ENCODE measurements at regions not wholly inside any gene's neighbourhood (a gene's known extent, or its start where the extent isn't known, plus 50 kb on each side); places are given as distances from the start of the nearest gene placed in this dataset.

DNA sequence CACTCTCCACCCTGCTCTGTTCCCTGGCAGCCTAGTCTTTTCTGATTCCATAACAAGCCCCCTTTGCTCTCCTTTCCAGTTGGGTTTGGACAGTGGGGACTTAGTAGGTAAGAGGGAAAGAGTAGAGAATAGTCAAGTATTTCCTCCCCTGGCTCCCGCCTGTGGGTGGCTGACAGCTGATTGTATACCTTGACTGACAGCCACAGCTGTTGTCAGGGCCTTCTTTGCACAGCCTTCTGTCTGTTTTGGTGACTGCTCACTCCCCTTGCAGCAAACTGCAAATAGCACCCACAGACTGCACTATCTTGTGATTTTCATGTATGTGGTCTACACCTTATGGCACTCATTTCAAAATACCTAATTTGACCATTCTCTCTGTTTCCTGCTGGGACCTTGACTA is 486.3 kb downstream of the ACTR3B start:
- Mint-ChIP-seq H3K36me3 (no peaks in the 10 kb centered on the region), H3K27ac (no peak overlapping the region), H3K9me3 (peaks cover 3% of the 10 kb centered on the region), H3K4me3 (no peak overlapping the region), H3K4me1 (ENCODE audit: unreplicated experiment) (no peaks in the 10 kb centered on the region), H3K27me3 (no peaks in the 10 kb centered on the region)
- TF ChIP-seq, protein P1, sequence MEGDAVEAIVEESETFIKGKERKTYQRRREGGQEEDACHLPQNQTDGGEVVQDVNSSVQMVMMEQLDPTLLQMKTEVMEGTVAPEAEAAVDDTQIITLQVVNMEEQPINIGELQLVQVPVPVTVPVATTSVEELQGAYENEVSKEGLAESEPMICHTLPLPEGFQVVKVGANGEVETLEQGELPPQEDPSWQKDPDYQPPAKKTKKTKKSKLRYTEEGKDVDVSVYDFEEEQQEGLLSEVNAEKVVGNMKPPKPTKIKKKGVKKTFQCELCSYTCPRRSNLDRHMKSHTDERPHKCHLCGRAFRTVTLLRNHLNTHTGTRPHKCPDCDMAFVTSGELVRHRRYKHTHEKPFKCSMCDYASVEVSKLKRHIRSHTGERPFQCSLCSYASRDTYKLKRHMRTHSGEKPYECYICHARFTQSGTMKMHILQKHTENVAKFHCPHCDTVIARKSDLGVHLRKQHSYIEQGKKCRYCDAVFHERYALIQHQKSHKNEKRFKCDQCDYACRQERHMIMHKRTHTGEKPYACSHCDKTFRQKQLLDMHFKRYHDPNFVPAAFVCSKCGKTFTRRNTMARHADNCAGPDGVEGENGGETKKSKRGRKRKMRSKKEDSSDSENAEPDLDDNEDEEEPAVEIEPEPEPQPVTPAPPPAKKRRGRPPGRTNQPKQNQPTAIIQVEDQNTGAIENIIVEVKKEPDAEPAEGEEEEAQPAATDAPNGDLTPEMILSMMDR (conservative IDR thresholded peaks at IDR 0.05) = no peak
- no peak for DNase-seq (ENCODE audit: extremely low spot score, unreplicated experiment)

DNA sequence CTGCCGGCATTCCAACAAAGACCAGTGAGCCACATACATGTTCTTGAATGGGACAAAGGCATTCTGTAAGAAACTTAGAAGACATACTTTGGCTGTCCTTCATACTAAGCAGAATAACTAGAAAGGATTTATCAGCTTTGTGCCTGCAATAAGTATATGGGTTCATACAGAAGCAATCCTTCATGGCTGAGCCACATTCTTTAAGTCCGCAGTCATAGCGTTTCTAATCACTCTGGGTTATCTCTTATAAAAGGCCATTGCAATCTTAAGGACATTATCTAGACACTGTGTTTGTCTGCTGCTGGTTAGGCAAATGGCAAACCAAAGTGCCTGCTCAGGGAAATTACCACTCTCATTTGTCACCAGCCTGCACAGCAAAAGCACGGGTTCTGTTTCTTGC is 488.4 kb downstream of the ACTR3B start:
- H3K27ac Mint-ChIP-seq = no peak overlapping the region
- no peaks in the 10 kb centered on the region for H3K36me3 Mint-ChIP-seq
- H3K4me1 Mint-ChIP-seq (ENCODE audit: unreplicated experiment) = no peaks in the 10 kb centered on the region
- H3K27me3 Mint-ChIP-seq = no peaks in the 10 kb centered on the region
- H3K9me3 Mint-ChIP-seq = peaks cover 7% of the 10 kb centered on the region
- TF ChIP-seq, protein P1 (conservative IDR thresholded peaks at IDR 0.05) = no peak
- no peak for DNase-seq (ENCODE audit: extremely low spot score, unreplicated experiment)
- no peak overlapping the region for H3K4me3 Mint-ChIP-seq

DNA sequence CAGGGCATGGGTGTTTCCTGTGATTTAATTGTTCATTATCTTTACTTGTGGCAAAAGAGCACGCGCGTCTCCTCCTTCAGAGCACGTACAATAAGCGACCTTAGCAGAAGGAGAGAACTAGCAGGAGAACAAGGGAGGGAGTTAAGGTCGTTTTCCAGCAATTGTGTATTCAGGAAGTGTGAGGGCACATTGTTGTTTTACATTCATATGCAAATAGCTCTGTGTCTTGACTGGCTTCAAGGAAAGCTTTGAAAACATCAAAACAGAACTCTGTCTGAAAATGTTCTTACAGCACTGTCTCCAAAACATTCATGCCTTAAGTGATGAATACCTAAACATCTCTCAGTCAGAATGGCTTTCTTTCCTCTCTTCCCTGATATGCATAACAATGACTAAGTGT is 499.1 kb downstream of the ACTR3B start:
- no peak overlapping the region for H3K27ac Mint-ChIP-seq
- DNase-seq (ENCODE audit: extremely low spot score, unreplicated experiment) = no peak
- H3K36me3 Mint-ChIP-seq = no peaks in the 10 kb centered on the region
- no peaks in the 10 kb centered on the region for H3K27me3 Mint-ChIP-seq
- H3K4me3 Mint-ChIP-seq = no peak overlapping the region
- H3K9me3 Mint-ChIP-seq = peaks cover 10% of the 10 kb centered on the region
- TF ChIP-seq, protein P1 (conservative IDR thresholded peaks at IDR 0.05) = no peak
- no peaks in the 10 kb centered on the region for H3K4me1 Mint-ChIP-seq (ENCODE audit: unreplicated experiment)

DNA sequence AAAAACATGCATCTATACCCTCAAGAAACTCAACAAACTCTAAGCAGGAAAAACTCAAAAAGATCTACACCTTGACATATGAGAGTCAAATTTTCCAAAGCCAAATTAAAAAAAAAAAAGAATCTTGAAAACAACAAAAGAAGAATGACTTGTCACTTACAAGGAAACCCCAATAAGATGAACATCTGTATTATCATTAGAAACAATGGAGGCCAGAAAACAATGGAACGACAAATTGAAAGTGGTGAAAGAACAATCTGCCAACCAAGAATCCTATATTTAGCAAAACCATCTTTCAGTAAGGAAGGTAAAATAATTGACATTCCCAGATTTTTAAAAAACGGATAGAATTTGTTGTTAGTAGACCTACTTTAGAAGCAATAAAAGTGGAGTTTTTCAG is 516.8 kb downstream of the ACTR3B start:
- DNase-seq (ENCODE audit: extremely low spot score, unreplicated experiment) = no peak
- Mint-ChIP-seq H3K36me3 (no peaks in the 10 kb centered on the region), H3K9me3 (no peaks in the 10 kb centered on the region), H3K27ac (no peak overlapping the region), H3K27me3 (no peaks in the 10 kb centered on the region), H3K4me1 (ENCODE audit: unreplicated experiment) (no peaks in the 10 kb centered on the region), H3K4me3 (no peak overlapping the region)
- TF ChIP-seq, protein P1 (conservative IDR thresholded peaks at IDR 0.05) = no peak

DNA sequence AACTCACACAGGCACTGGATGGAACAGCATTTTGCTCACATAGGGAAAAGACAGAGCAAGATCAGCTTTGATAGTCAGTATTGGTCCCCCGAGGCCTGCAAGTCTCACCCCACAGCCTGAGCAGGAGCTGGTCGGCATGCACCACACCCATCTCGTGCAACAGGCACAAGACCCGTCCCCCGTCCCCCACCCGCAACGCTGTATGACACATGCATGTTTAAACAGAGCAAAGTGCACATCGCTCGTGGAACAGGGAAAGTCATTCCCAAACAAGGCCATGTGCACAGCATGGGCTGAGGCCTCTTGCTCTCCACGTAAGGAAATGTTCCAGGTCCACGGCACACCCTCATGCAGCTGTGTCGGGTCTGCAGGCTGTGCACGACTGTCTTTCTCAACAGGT is 527.2 kb downstream of the ACTR3B start:
- H3K36me3 Mint-ChIP-seq = no peaks in the 10 kb centered on the region
- no peaks in the 10 kb centered on the region for H3K4me1 Mint-ChIP-seq (ENCODE audit: unreplicated experiment)
- DNase-seq (ENCODE audit: extremely low spot score, unreplicated experiment) = no peak
- TF ChIP-seq, protein P1 (conservative IDR thresholded peaks at IDR 0.05) = no peak
- H3K27me3 Mint-ChIP-seq = no peaks in the 10 kb centered on the region
- H3K27ac Mint-ChIP-seq = no peak overlapping the region
- peaks cover 9% of the 10 kb centered on the region for H3K9me3 Mint-ChIP-seq
- no peak overlapping the region for H3K4me3 Mint-ChIP-seq

DNA sequence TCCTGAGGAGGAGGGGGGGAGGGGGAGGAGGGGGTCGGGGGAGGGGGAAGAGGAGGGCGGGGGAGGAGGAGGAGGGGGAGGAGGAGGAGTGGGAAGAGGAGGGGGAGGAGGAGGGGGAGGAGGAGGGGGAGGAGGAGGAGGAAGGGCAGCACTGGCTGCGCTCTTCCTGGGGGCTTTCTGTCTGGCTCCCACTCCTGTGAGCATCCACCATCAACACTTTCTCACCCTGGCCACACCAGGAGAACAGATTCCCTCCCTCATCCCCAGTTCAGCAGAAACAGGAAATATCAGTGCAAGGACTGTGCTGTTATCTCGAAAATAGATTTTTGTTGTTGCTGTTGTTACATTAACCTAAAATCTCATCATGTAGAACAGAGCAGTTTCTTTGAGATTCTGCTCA is 530.5 kb downstream of the ACTR3B start:
- TF ChIP-seq, protein P1 (conservative IDR thresholded peaks at IDR 0.05) = no peak
- Mint-ChIP-seq H3K9me3 (peaks cover 20% of the 10 kb centered on the region), H3K4me1 (ENCODE audit: unreplicated experiment) (no peaks in the 10 kb centered on the region), H3K36me3 (no peaks in the 10 kb centered on the region), H3K27ac (no peak overlapping the region), H3K4me3 (no peak overlapping the region), H3K27me3 (no peaks in the 10 kb centered on the region)
- DNase-seq (ENCODE audit: extremely low spot score, unreplicated experiment) = no peak
